GM12891 (cell line): ENCODE measurements at regions not wholly inside any gene's neighbourhood (a gene's known extent, or its start where the extent isn't known, plus 50 kb on each side); places are given as distances from the start of the nearest gene placed in this dataset.

Experiments
- POLR2A ChIP-seq: IDR thresholded peaks from 2 replicates; pipeline ENCODE4 v1.6.1; 2011; ENCODE audit warnings: low read depth, low read length, control low read depth
- SPI1 ChIP-seq: IDR thresholded peaks from 2 replicates; pipeline ENCODE4 v1.6.1; 2011; ENCODE audit warnings: low read depth, low read length, control low read depth

DNA sequence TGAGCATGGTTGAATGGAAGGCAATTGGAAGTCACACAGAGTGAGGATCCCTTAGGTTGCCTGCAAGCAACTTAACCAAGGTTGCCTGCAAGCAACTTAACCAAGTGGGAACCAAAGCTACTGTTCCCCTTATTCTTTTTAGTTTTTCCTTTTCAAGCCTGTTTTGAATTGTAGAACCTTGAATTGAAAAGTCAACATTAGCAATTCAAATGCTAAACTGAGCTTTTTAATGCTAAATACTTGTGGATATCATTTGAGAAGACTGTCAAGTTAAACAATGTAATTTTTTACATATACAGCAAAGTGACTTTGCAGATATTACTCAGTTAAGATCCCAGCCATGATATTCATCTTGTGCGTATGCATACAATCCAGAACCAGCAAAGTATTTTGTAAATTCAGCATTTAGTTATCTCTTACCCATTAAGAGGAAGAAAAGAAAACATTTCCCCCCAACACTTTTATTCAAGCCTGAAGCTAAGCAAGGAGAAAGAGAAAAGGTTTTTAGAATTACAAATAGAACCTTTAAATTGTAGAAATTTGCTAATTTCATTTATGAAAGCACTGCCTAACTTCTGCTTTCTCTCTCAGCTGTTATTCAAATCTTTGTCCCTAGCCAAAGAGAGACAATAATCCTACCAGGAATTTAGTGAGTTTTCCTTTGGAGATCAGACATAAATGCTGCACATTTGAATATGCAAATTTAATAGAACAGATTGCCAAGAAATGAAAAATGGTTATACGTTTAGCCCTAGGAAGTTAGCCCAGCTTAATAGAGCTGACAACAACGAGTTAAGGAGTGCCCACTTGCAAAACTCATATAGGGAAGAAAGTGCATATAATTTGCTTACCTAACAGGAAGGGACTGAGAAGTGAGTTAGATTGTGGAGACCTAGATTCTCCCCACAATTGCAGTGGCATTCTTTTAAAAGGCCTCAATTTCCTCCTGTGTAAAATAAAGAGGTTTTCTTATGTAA is 643.2 kb upstream of the PIK3C3 start:
- TF ChIP-seq POLR2A = no peak
- no peak for TF ChIP-seq SPI1
